M059J (cell line): ENCODE measurements at regions not wholly inside any gene's neighbourhood (a gene's known extent, or its start where the extent isn't known, plus 50 kb on each side); places are given as distances from the start of the nearest gene placed in this dataset.
A peak's percentile ranks its signal among the peaks of the same experiment; 100 is the strongest.

Source experiments
- DNase-seq: peaks from one replicate; pipeline ENCODE4 v3.0.0-alpha.2; 2012; ENCODE audit warnings: low read depth

DNA sequence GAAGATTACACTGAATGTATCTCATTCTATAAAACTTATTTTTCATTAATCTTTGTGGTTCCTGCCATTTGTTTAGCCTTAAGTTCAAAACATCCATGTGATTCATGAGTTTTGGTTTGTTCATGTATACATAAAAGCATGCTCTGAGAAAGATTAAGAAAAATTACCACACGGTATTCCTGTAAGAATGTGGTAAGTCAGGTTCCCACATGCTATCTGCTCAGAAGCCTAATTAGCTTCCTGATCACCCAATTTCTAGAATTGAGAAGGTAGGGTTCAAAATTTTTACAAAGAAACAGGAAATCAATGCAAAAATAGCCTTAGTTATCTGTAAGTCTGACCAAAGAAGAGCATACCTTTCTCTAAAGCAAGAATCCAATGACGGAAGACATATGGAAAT, 241.6 kb upstream of the VRK2 start:
- DNase-seq: no peak

- no peak for DNase-seq
These were observed 240.1 kb upstream of the VRK2 start for GRCh38 chr2:57806449-57806968.

GRCh38 chr2:57809230-57809629, 237.4 kb upstream of the VRK2 start:
- DNase-seq: no peak

GRCh38 chr2:57821088-57821487, 225.5 kb upstream of the VRK2 start:
- no peak for DNase-seq

GRCh38 chr2:57828221-57828620, 218.4 kb upstream of the VRK2 start:
- no peak for DNase-seq

GRCh38 chr2:57834666-57835065, 211.9 kb upstream of the VRK2 start:
- no peak for DNase-seq

- peak; percentile 82 for DNase-seq
These were observed 204.1 kb upstream of the VRK2 start for GRCh38 chr2:57842531-57842930.

GRCh38 chr2:57843158-57843557, 203.4 kb upstream of the VRK2 start:
- no peak for DNase-seq

GRCh38 chr2:57848723-57849122, 197.9 kb upstream of the VRK2 start:
- no peak for DNase-seq

- no peak for DNase-seq
These were observed 196.8 kb upstream of the VRK2 start for GRCh38 chr2:57849843-57850242.

DNA sequence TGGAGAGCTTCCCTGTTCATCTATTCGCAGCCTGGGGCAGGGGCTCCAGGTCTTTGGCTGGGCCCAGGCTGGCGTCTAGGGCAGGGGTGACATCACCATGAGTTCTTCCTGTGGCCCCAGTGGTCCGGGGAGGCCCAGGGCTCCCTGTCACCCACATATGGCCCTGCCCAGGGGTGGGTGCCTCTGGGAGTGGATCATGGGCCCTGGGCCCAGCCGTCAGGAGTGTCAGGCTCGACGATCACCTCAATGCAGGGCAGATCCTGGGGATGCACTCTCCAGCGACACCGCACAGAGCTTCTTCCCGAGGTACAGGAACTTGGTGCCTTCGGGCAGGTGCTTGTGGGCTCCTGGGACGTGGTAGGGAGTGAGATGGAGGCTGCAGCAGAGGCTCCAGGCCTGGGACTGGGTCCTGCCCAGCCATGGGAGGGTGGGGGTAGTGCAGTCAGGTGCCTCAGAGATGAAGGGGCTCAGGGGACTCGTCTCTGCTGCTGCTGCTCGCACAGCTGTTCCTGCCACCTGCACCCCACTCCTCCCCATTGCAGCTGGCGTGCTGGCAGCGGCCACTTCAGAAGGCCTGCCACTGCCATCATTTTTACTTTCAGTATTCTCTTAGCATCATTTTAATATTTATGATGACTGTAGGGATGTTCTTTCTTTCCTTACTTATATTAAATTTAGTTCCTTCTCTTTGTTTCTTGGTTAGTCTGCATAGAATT, 196.0 kb upstream of the VRK2 start:
- no peak for DNase-seq

- DNase-seq: no peak
These were observed 191.4 kb upstream of the VRK2 start for GRCh38 chr2:57855212-57855611.

DNA sequence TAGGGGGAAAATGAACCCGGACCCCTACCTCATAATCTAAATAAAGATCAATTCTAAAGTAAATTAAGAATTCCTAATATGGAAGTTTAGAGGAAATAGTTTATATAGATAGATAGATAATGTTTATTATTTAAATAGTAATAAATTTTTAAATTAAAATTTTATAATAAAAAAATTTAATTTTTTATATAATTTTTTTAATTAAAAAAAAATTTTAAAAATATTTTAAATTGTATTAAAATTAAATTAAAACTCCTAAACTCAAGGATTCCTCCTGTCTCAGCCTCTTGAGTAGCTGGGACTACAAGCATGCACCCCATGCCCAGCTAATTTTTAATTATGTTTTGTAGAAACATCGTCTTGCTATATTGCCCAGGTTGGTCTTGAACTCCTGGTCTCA, 186.9 kb upstream of the VRK2 start:
- DNase-seq: no peak

GRCh38 chr2:57862153-57862552, 184.5 kb upstream of the VRK2 start:
- DNase-seq: no peak

- no peak for DNase-seq
These were observed 183.9 kb upstream of the VRK2 start for GRCh38 chr2:57862727-57863126.

DNA sequence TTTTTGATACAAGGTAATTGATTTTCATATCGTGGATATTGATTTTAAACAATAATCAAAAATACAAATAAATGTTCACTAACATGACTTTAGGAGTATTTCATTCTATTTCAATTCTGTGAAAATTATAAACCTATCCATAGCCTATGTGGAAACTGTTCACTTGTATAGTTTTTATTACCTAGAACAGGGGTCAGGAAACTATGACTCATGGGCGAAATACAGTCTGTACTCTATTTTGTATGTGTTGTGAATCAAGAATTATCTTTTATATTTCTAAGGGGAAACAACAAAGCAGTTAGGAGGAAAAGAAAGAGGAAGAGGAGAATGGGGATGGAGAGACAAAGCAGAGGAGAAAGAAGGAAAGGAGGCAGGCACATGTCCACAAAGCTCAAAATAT, 181.7 kb upstream of the VRK2 start:
- DNase-seq: peak; percentile 18

DNA sequence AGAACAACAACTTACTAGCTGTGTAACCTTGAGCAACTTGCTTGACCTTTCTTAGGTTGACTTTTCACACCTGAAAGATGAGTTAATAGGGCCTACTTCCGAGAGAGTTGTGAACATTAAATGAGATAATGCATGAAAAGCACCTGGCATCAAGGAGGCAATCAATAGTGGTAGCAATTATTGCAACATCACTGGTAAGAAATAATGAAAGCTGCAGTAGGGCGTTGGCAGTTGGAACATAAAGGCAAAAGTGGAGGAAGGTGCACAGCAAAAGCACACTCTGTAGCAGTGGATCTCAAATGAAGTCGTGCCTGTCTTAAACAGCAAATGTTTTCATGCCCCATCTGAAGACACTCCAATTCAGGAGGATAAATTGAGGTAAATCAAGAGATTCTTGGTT, 178.9 kb upstream of the VRK2 start:
- DNase-seq: no peak

- no peak for DNase-seq
These were observed 177.9 kb upstream of the VRK2 start for GRCh38 chr2:57868619-57869139.

DNA sequence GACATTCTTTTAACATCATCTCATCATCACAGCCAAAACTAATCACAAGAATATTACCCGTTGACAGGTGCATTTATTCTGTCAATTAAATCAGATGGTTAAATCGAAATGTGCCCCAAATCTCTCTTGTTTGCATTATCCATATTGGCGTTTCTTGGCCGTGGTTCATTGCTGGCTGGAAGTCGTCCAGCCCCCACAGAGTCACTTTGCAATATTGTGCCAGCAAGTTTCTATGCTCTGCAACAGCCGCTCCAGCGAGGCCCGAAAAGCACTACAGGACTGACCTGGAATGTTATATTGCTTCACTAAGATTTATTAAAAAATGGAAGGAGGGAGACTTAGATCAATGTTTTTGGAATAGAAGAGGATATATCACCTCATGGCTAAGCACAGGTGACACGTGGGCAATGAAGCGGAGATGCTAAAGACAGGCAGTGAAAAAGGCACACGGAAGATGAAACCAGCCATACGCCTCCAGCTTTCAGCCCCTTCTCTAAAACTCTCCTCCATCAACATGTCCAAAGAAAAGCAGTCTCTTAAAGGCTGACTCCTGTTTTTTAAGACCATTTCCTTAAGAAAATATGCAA, 176.8 kb upstream of the VRK2 start:
- no peak for DNase-seq

GRCh38 chr2:57876313-57876712, 170.3 kb upstream of the VRK2 start:
- DNase-seq: no peak

DNA sequence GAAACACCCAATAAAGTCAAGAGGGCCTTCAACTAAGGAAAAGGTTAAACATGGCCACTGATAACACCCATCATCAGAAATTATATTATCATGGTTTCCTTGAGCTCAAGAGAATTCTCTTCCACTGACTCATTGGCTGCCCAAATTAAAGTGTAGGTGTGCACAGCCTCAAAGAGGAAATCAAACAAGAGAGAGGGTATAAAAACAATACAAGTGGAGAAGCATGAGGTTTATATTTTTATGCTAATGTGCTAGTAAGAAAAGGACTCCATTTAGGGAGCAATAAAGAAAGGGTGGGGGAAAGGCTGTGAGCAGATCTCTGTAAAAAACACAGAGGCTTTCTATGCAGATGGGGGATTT, 168.8 kb upstream of the VRK2 start:
- peak; percentile 40 for DNase-seq

- DNase-seq: no peak
These were observed 168.3 kb upstream of the VRK2 start for GRCh38 chr2:57878171-57878865.

GRCh38 chr2:57878866-57879210, 167.8 kb upstream of the VRK2 start:
- DNase-seq: no peak
